Neural progenitor cell (in vitro differentiated cells): ENCODE measurements at regions not wholly inside any gene's neighbourhood (a gene's known extent, or its start where the extent isn't known, plus 50 kb on each side); places are given as distances from the start of the nearest gene placed in this dataset.

Experiments used
- DNase-seq: peaks from one replicate; pipeline ENCODE4 v3.0.0-alpha.2; 2016; ENCODE audit warnings: low spot score
- H2AFZ ChIP-seq: fragments of 200-600 bp; sonication (generic); replicated peaks from 2 replicates; pipeline ENCODE4 v1.6.1; 2016; ENCODE audit warnings: antibody characterized with exemption
- H3F3A ChIP-seq: fragments of 200-600 bp; sonication (generic); 2 replicates; pipeline ENCODE4 v1.6.1; 2016; ENCODE audit warnings: antibody characterized with exemption, low read depth
- H3K27ac ChIP-seq: fragments of 200-600 bp; sonication (generic); 2 replicates; pipeline ENCODE4 v1.5.1; 2016; ENCODE audit warnings: mild to moderate bottlenecking
- H3K27me3 ChIP-seq: fragments of 200-600 bp; sonication (generic); 2 replicates; pipeline ENCODE4 v1.6.1; 2016; ENCODE audit warnings: mild to moderate bottlenecking, moderate library complexity
- H3K36me3 ChIP-seq: fragments of 200-600 bp; sonication (generic); 2 replicates; pipeline ENCODE4 v1.5.1; 2016
- H3K4me1 ChIP-seq: fragments of 200-600 bp; sonication (generic); 2 replicates; pipeline ENCODE4 v1.6.1; 2016; ENCODE audit warnings: mixed run types
- H3K4me2 ChIP-seq: fragments of 200-600 bp; sonication (generic); 2 replicates; pipeline ENCODE4 v1.6.1; 2016
- H3K4me3 ChIP-seq: fragments of 200-600 bp; sonication (generic); 2 replicates; pipeline ENCODE4 v1.5.1; 2016
- H3K79me2 ChIP-seq: fragments of 200-600 bp; sonication (generic); 2 replicates; pipeline ENCODE4 v1.6.1; 2016; ENCODE audit warnings: low read depth
- H3K9ac ChIP-seq: fragments of 200-600 bp; sonication (generic); 2 replicates; pipeline ENCODE4 v1.6.1; 2016
- H3K9me3 ChIP-seq: fragments of 200-600 bp; sonication (generic); 2 replicates; pipeline ENCODE4 v1.5.1; 2016; ENCODE audit warnings: low read depth
- H4K20me1 ChIP-seq: fragments of 200-600 bp; sonication (generic); 2 replicates; pipeline ENCODE4 v1.6.1; 2016; ENCODE audit warnings: low read depth
- H3K27ac Mint-ChIP-seq: 3 replicates; pipeline ENCODE4 v1.8.0; 2021; ENCODE audit warnings: mixed read lengths
- H3K27me3 Mint-ChIP-seq: 2 replicates; pipeline ENCODE4 v1.8.0; 2022; ENCODE audit warnings: low read depth, mild to moderate bottlenecking, inconsistent platforms, moderate library complexity, mixed read lengths; ENCODE audit not compliant: insufficient read depth
- H3K36me3 Mint-ChIP-seq: 3 replicates; pipeline ENCODE4 v1.8.0; 2021; ENCODE audit warnings: mixed read lengths
- H3K4me1 Mint-ChIP-seq: 3 replicates; pipeline ENCODE4 v1.8.0; 2021; ENCODE audit warnings: mixed read lengths
- H3K4me3 Mint-ChIP-seq: 3 replicates; pipeline ENCODE4 v1.8.0; 2021; ENCODE audit warnings: mild to moderate bottlenecking, moderate library complexity, mixed read lengths
- H3K9me3 Mint-ChIP-seq: 3 replicates; pipeline ENCODE4 v1.8.0; 2020; ENCODE audit warnings: mixed read lengths
- EZH2 ChIP-seq: fragments of 200-600 bp; sonication (generic); IDR thresholded peaks from 2 replicates; pipeline ENCODE4 v1.6.1; 2017; ENCODE audit warnings: antibody characterized with exemption, mild to moderate bottlenecking, moderate library complexity
- EZH2phosphoT487 ChIP-seq: fragments of 200-600 bp; sonication (generic); IDR thresholded peaks from 2 replicates; pipeline ENCODE4 v1.6.1; 2017; ENCODE audit warnings: antibody characterized with exemption
- TF ChIP-seq, protein P1 (sequence below): fragments of 200-600 bp; sonication (generic); IDR thresholded peaks from 2 replicates; pipeline ENCODE4 v1.5.1; 2017; ENCODE audit warnings: antibody characterized with exemption, mild to moderate bottlenecking

DNA sequence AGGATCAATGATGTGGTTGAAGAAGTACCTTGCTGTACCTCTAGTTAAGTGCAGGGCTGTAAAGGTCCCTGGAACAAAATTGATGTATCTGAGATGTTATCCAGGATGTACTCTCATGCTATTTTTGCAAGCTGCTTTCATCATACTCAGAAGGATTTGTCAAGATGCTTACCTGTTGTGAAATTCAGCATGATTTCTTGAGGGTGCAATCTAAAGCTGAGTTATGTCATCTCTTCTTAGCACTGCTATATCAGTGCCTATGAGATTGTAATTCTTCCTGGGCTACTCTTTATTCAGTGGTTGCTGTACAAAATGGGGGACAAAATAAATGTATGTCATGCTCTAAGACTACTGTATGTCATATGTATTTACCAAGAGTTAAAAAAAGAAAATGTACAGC, 340.7 kb upstream of the LMO3 start:
- H3K27me3 ChIP-seq: no peaks in the 10 kb centered on the region

DNA sequence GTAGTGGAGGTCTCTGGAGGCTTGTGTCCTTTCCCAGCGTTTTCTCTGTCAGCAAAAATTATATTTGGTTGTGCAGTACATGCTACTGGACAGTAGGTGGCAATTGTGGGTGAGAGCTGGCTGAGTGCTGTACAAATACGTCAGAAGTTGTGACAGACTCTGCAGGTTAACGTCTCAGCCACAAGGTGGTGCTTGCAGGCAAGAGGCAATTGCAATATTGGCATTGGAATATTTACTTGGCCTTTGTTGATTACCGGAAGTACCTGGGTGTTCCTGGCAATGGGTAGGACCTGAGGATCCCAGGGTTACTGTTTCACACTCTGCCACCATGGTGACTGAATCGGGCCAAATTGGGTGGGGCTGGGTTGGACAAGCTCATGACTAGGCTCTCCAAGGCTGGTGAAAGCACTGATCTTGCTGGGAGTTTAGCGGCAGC, 333.9 kb upstream of the LMO3 start:
- Histone ChIP-seq H3K4me2 (no peak overlapping the region), H3K4me1 (peaks cover 8% of the 10 kb centered on the region), H3K9ac (no peak overlapping the region), H3F3A (no peaks in the 10 kb centered on the region), H3K27ac (no peak overlapping the region), H3K27me3 (no peaks in the 10 kb centered on the region), H2AFZ (no peak overlapping the region), H4K20me1 (no peaks in the 10 kb centered on the region), H3K36me3 (no peaks in the 10 kb centered on the region), H3K79me2 (no peaks in the 10 kb centered on the region), H3K9me3 (no peaks in the 10 kb centered on the region), H3K4me3 (no peak overlapping the region)
- no peak overlapping the region for H3K27ac Mint-ChIP-seq
- TF ChIP-seq EZH2: no peak
- TF ChIP-seq EZH2phosphoT487: no peak
- TF ChIP-seq, protein P1, sequence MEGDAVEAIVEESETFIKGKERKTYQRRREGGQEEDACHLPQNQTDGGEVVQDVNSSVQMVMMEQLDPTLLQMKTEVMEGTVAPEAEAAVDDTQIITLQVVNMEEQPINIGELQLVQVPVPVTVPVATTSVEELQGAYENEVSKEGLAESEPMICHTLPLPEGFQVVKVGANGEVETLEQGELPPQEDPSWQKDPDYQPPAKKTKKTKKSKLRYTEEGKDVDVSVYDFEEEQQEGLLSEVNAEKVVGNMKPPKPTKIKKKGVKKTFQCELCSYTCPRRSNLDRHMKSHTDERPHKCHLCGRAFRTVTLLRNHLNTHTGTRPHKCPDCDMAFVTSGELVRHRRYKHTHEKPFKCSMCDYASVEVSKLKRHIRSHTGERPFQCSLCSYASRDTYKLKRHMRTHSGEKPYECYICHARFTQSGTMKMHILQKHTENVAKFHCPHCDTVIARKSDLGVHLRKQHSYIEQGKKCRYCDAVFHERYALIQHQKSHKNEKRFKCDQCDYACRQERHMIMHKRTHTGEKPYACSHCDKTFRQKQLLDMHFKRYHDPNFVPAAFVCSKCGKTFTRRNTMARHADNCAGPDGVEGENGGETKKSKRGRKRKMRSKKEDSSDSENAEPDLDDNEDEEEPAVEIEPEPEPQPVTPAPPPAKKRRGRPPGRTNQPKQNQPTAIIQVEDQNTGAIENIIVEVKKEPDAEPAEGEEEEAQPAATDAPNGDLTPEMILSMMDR: peak; percentile 93
- H3K4me1 Mint-ChIP-seq: no peaks in the 10 kb centered on the region
- H3K4me3 Mint-ChIP-seq: no peak overlapping the region
- peak; percentile 81 for DNase-seq
- peaks cover 18% of the 10 kb centered on the region for H3K9me3 Mint-ChIP-seq
- peaks cover 3% of the 10 kb centered on the region for H3K27me3 Mint-ChIP-seq
- no peaks in the 10 kb centered on the region for H3K36me3 Mint-ChIP-seq

More for the DNA sequence above, 340.7 kb upstream of the LMO3 start:
- H3K36me3 ChIP-seq: no peaks in the 10 kb centered on the region
- H4K20me1 ChIP-seq: no peaks in the 10 kb centered on the region
- no peak overlapping the region for H3K4me3 ChIP-seq
- no peak overlapping the region for H3K4me2 ChIP-seq
- H2AFZ ChIP-seq: no peak overlapping the region
- DNase-seq: no peak
- TF ChIP-seq, protein P1: no peak
- no peak for TF ChIP-seq EZH2phosphoT487
- no peak overlapping the region for H3K27ac ChIP-seq
- peaks cover 17% of the 10 kb centered on the region for H3F3A ChIP-seq
- Mint-ChIP-seq H3K9me3 (no peaks in the 10 kb centered on the region), H3K27ac (no peak overlapping the region), H3K4me3 (no peak overlapping the region), H3K27me3 (no peaks in the 10 kb centered on the region), H3K36me3 (no peaks in the 10 kb centered on the region), H3K4me1 (peaks cover 22% of the 10 kb centered on the region)
- H3K79me2 ChIP-seq: no peaks in the 10 kb centered on the region
- H3K4me1 ChIP-seq: peaks cover 29% of the 10 kb centered on the region
- no peak overlapping the region for H3K9ac ChIP-seq
- no peaks in the 10 kb centered on the region for H3K9me3 ChIP-seq

DNA sequence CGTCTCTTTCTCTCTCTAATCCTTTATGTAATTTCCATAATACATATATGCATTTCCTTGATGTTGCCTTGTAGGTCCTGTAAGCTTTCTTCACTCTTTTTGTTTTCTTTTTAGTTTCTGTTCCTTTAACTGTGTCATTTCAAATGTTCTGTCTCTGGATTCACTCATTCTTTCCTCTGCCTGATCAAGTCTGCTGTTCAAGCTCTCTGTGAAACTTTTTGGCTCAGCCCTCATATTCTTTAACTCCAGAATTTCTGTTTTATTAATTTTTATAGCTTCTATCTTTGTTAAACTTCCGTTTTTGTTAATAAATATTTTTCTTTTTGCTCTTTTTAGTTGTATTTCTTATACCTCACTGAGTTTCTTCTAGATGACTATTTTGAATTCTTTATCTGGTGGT, 321.3 kb upstream of the LMO3 start:
- H3F3A ChIP-seq: no peaks in the 10 kb centered on the region
- H3K79me2 ChIP-seq: no peaks in the 10 kb centered on the region
- no peak overlapping the region for H3K9ac ChIP-seq
- Mint-ChIP-seq H3K36me3 (no peaks in the 10 kb centered on the region), H3K27ac (no peak overlapping the region), H3K9me3 (peaks cover 8% of the 10 kb centered on the region), H3K4me3 (no peak overlapping the region), H3K27me3 (no peaks in the 10 kb centered on the region), H3K4me1 (no peaks in the 10 kb centered on the region)
- TF ChIP-seq EZH2phosphoT487 (no peak), EZH2 (no peak)
- TF ChIP-seq, protein P1: no peak
- no peaks in the 10 kb centered on the region for H3K36me3 ChIP-seq
- no peaks in the 10 kb centered on the region for H3K27me3 ChIP-seq
- no peak overlapping the region for H3K4me3 ChIP-seq
- no peak overlapping the region for H2AFZ ChIP-seq
- no peaks in the 10 kb centered on the region for H3K4me1 ChIP-seq
- H3K4me2 ChIP-seq: no peak overlapping the region
- no peaks in the 10 kb centered on the region for H4K20me1 ChIP-seq
- no peak overlapping the region for H3K27ac ChIP-seq
- peaks cover 15% of the 10 kb centered on the region for H3K9me3 ChIP-seq
- DNase-seq: no peak
